Upper lobe of right lung (tissue), 1 donor: ENCODE measurements at regions not wholly inside any gene's neighbourhood (a gene's known extent, or its start where the extent isn't known, plus 50 kb on each side); places are given as distances from the start of the nearest gene placed in this dataset.

Experiments
- ATAC-seq: fragments of 200-7000 bp; cut with Tn5 transposase; one replicate; pipeline ENCODE4 v1.9.1; 2020; ENCODE audit warnings: mild to moderate bottlenecking, moderate library complexity
- DNase-seq: peaks from one replicate; pipeline ENCODE4 v3.0.0-alpha.2; 2020
- H3K27ac ChIP-seq: fragments of 200-600 bp; one replicate; pipeline ENCODE4 v1.8.0; 2022
- H3K27me3 ChIP-seq: fragments of 200-600 bp; one replicate; pipeline ENCODE4 v1.8.0; 2022; ENCODE audit warnings: mild to moderate bottlenecking
- H3K36me3 ChIP-seq: fragments of 200-600 bp; one replicate; pipeline ENCODE4 v1.8.0; 2022
- H3K4me1 ChIP-seq: fragments of 200-600 bp; one replicate; pipeline ENCODE4 v1.8.0; 2022
- H3K4me3 ChIP-seq: fragments of 200-600 bp; one replicate; pipeline ENCODE4 v1.8.0; 2022; ENCODE audit warnings: mild to moderate bottlenecking
- H3K9me3 ChIP-seq: fragments of 200-600 bp; one replicate; pipeline ENCODE4 v1.8.0; 2022
- intact Hi-C: fragments of 100-400 bp; cut with DNase I; formaldehyde crosslinking; loops from one replicate; pipeline ENCODE4 v1.11.0; 2022
- TF ChIP-seq, protein P1 (sequence below): fragments of 200-600 bp; IDR thresholded peaks from one replicate; pipeline ENCODE4 v1.8.0; 2022; ENCODE audit warnings: antibody characterized with exemption
- donor health status: DM: no; HTN: yes; CAD: no; lungs with severe emphysema.

DNA sequence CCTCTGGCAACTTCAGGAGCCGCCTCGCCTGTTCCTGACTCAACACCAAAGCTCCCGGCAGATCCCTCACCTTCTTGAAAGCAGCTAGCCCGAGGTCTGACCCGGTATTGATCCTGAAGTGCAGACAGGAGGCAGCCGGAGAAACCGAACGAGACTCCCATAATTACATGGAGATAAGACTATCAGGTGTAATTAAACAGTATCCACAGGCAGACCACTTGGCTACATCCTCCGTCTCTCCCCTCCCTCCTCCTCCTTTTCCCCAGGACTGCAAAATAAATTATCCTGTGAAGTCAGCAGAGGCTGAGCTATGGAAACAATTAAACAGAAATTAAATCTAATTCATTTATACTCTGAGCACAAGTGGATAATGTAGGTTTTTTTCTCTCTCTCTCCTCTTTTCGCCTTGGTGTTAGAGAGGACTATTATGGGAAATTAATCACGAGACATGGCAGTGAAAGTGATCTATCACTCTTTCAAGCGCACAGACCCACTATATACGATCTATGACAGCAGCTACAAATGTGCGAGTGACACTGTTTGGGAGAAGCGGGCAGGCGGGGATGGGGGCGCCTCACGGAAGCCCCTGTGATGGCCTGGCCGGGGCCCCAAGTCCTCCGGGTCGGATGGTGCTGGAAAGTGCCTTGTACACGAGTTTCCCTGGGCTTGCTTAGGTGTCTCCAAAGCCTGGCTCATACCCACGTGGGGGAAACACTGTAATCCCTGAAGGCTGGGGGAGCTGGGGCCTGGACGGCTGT is 92.8 kb downstream of the RBFOX3 start:
- peaks cover 36% of the 10 kb centered on the region for H3K27me3 ChIP-seq
- TF ChIP-seq, protein P1, sequence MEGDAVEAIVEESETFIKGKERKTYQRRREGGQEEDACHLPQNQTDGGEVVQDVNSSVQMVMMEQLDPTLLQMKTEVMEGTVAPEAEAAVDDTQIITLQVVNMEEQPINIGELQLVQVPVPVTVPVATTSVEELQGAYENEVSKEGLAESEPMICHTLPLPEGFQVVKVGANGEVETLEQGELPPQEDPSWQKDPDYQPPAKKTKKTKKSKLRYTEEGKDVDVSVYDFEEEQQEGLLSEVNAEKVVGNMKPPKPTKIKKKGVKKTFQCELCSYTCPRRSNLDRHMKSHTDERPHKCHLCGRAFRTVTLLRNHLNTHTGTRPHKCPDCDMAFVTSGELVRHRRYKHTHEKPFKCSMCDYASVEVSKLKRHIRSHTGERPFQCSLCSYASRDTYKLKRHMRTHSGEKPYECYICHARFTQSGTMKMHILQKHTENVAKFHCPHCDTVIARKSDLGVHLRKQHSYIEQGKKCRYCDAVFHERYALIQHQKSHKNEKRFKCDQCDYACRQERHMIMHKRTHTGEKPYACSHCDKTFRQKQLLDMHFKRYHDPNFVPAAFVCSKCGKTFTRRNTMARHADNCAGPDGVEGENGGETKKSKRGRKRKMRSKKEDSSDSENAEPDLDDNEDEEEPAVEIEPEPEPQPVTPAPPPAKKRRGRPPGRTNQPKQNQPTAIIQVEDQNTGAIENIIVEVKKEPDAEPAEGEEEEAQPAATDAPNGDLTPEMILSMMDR = no peak
- H3K27ac ChIP-seq = no peak overlapping the region
- H3K36me3 ChIP-seq = no peaks in the 10 kb centered on the region
- H3K9me3 ChIP-seq = no peaks in the 10 kb centered on the region
- intact Hi-C loops = no loop called here
- no peak overlapping the region for H3K4me3 ChIP-seq
- no peak for DNase-seq
- ATAC-seq = no peak
- H3K4me1 ChIP-seq = no peaks in the 10 kb centered on the region

DNA sequence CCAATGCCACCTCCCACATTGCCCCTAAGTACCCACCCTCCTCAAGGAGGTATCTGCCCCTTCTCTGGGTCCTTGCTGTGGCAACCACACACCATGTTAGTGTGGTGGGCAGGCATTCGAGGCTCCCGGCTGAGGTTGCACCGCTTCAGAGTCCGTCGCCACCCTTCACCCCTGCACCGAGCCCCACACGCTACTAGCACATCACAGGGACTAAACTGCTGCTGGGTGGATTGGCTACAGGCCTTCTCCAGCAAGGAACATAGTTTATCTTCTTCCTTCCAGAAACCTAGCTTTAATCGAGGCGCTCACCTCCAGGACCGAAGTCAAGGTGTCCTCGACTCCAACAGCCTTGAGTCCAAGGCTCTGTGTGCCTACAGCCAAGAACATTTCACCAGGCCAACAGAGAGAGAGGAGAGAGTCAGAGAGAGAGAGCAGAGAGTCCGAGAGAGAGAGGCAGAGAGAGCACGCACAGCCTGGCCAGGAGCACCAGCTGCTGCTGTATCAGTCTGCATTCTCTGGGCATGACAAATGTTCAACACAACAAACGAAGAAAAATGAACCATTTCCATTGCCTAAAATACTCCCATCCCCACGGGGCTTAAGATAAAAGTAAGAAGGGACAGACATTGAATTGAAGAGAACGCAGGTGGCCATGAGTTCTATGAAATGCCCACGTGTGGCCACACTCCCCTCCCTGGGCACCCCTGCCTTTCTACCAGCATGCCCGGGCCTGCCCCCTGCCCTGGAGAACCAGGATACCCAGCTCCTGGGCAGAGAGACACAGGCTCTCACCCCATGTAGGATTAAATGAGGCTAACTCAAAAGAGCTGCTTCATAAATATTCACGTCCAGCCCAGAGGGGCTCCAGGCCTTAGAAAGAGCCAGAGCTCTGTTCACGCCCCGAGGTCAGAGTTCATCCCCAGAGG is 94.9 kb downstream of the RBFOX3 start:
- Histone ChIP-seq H3K4me1 (no peaks in the 10 kb centered on the region), H3K27ac (no peak overlapping the region), H3K27me3 (peaks cover 30% of the 10 kb centered on the region), H3K36me3 (no peaks in the 10 kb centered on the region), H3K4me3 (no peak overlapping the region), H3K9me3 (no peaks in the 10 kb centered on the region)
- ATAC-seq = no peak
- intact Hi-C loops = no loop called here
- TF ChIP-seq, protein P1 = no peak
- DNase-seq = no peak

DNA sequence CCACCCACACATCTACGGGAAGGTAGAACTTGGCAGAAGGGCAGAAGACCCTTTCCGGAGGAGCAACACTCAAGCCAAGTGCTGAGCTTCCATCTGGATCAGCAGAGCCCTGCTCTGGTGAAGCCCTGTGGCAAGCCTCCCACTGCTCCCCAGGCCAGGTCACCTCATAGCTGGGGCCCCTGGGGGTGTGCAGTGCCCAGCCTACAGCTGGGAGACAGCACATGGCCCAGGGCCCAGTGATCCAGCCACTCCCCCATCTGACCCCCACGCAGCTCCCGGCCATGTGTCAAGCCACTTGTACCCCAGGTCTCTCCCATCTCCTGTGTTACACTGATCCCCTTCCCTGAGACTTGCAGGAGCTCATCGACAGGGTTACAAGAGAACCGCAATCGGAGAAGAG is 95.7 kb downstream of the RBFOX3 start:
- peaks cover 30% of the 10 kb centered on the region for H3K27me3 ChIP-seq
- intact Hi-C loops = no loop called here
- no peak for ATAC-seq
- no peak overlapping the region for H3K4me3 ChIP-seq
- H3K9me3 ChIP-seq = no peaks in the 10 kb centered on the region
- H3K4me1 ChIP-seq = no peaks in the 10 kb centered on the region
- TF ChIP-seq, protein P1 = no peak
- no peak for DNase-seq
- no peak overlapping the region for H3K27ac ChIP-seq
- H3K36me3 ChIP-seq = no peaks in the 10 kb centered on the region

DNA sequence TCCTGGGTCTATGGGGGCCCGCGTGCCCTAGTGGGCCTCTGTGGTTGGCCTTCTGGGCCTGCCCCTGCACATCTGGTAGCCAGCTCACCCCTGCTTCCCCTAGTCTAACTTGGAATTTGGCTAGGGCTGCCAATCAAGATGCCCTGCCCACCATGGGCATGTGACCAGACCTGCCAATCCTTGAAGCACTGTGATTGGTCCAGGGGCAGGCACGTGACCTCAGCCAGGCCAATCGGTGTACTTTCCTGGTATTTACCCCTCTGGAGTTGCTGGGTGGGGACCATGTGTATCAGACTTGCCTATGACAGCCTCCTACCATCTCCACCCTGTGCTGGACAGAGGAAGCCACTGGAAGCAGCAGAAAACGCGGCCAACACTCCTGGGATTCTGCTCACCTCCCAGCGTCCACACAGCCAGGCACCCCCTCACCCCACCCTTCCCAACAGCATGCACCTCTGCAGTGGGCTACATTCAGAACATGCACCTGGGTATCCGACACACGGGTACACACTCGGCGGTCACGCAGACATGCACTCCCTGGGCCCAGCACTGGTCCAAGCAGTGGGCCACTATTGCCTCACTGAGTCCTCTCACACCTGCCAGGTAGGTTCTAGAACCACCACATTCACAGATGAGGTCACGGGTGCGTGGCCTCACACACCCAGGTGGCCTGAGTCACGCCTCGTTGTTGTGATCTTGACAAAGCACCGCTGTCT is 96.9 kb downstream of the RBFOX3 start:
- no peak for ATAC-seq
- Histone ChIP-seq H3K36me3 (no peaks in the 10 kb centered on the region), H3K4me1 (no peaks in the 10 kb centered on the region), H3K9me3 (no peaks in the 10 kb centered on the region), H3K27me3 (peaks cover 19% of the 10 kb centered on the region), H3K27ac (no peak overlapping the region), H3K4me3 (no peak overlapping the region)
- intact Hi-C loops = no loop called here
- no peak for DNase-seq
- TF ChIP-seq, protein P1 = no peak

DNA sequence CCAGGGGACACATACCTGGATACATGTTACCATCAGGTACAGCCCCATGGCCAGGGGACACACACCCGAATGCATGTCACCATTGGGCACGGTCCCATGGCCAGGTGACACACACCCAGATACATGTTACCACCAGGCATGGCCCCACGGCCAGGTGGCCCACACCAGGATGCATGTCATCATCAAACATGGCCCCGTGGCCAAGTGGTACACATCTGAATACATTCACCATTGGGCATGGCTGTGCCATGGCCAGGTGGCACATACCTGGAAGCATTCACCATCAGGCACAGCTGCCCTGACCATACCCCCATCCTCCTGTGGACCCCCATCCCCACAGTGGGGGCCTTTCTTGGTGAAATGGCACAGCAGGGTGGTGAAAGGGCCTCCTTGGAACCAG is 97.6 kb downstream of the RBFOX3 start:
- H3K27me3 ChIP-seq = peaks cover 11% of the 10 kb centered on the region
- TF ChIP-seq, protein P1 = no peak
- DNase-seq (no peak), ATAC-seq (no peak)
- H3K9me3 ChIP-seq = no peaks in the 10 kb centered on the region
- intact Hi-C loops = no loop called here
- H3K4me1 ChIP-seq = no peaks in the 10 kb centered on the region
- H3K4me3 ChIP-seq = no peak overlapping the region
- H3K27ac ChIP-seq = no peak overlapping the region
- no peaks in the 10 kb centered on the region for H3K36me3 ChIP-seq
